A204.1 (cell line): ENCODE measurements at regions not wholly inside any gene's neighbourhood (a gene's known extent, or its start where the extent isn't known, plus 50 kb on each side); places are given as distances from the start of the nearest gene placed in this dataset.
"Not testable (repeated sequence)": the region's sequence is repeated elsewhere in the genome, so short reads cannot be mapped to it uniquely, and the experiment has no call there.

Experiments
- FAIRE-seq: peaks from 2 replicates; lab custom pipeline; 2012; peaks lifted over from hg19 to GRCh38; lab: Jason Lieb, UNC

DNA sequence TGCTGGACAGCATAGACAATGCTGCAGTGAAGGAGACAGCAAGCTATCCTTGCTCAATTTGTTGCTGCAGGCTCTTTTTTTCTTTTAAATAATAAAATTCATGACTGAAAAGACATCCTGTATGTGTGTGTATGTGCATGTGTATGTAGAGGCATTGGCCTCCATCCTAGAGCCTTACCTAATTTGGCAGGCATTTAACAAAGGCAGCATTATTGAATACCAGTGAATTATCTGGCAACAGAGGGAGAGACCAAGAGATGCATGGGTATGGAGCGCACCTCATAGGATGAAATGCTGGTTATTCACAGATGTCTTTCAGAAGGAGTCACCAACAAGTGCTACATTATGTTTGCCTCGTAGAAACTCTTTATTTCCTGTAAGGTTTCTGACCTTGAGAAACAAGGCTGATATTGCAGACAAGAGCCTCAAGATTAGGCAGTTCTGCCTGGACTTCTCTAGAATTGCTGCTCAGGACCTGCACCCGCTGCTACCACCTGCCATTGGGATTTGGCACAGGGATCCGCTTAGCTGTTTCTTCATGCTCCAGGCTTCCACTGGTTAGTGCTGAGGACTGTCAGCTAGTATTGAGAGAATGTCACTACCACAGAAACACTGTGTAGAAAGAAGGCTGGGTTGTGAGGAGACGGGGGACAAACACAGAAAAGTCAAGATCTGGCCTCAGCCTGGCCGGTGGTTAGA, 247.7 kb upstream of the RFX3 start:
- FAIRE-seq: no peak

DNA sequence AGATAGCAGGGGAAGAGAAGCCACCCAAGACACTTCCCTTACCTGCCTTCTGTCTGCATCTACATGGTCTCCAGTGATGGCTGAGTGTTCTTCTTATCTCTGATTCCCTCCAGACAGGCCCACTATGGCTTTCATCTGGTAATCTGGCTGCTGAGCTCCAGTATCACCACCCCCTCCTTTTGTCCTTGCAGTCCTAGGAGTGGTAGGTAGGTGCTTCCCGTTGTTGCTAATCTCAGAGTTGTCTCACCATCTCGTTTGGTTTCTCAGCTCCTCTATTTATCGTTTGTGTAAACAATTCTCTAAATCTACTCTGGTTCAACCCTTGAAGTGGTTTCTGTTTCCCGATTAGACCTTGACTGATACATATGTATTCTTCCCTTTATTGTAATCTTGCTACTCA, 243.8 kb upstream of the RFX3 start:
- no peak for FAIRE-seq

DNA sequence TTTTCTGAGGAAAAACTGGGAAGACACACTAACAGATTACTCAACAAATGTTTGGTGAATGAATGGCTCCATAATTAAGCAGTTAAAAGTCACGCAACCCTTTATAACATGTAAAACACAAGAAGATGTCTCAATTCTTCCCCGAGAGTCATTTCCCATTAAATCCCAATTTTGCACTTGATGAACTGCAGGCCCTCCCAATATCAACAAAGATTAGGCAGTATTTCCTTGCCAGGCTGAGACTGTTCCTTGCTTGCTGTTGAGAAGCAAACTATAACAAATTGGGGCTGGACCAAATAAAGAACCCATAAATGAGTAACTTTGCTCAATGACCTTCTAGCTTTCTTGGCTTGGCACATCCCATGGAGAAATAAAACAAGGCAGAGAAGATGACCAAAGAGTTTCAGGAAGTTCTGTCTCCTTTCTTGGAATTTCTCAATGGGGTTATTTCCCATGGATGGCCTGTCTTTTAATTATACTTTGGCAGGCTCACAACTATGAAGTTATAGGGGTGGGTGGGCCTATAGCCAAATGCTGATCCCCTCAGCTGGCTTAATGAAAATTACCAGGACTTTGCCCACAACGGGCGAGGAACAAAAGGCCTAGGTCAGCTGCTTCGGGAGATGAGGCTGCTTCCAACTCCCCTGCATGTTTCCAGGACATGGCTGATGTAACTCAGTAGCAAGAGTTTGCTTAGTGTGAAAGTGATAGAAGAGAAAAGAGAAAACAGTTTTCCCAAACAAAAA, 243.1 kb upstream of the RFX3 start:
- no peak for FAIRE-seq

DNA sequence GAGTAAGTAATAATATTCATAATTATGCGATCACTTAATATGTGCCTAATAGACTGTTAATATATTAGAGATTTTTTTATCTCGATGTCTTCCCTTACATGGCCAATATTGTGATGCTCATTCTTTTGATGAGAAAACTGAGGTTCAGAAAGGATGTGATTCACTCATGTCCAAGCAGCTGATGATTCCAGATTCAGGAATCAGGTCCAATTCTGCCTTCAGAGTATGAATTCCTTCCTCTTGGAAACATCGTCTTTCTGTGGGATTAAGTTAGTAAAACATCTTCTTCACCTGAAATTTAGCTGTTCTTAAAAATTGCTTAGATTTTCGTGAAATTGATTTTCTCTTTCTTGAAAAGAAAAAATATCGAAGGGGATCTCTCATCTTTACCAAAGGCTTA, 242.5 kb upstream of the RFX3 start:
- no peak for FAIRE-seq

DNA sequence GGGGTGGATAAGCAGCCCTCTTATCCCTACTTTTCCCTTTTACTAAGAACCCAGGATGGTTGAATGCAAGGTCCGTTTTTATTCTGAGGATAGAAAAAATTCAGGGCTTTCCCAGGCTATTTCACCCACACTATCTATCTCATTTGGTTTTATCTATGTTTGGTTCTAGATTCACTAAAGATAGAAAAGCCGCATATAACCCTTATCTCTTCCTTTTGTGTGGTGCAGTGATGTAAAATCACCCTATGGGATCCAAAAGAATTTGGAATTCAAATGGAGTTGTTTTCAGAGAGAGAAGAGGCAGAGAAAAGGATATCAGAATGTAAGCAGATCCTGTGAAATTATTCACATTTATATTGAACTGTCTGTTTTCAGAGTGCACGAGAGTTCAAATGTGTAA, 236.3 kb upstream of the RFX3 start:
- no peak for FAIRE-seq

DNA sequence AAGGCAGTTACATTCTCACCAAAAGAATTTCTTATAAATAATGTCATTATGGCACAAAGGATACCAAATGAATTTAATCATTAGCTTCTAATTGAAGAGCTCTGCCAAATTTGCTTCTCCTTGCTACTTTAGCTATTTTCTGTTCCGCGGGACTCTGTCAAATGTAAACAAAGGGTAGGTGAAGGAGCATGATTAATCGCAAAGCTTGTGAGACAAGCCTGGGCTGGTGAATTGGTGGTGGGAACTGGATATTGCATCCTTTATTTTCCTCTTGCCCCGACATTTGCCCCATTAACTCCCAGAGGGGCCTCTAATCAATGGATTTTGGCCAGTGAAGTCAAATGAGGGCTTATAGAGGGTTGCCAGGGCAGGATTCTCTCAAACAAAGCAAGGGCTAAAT, 234.2 kb upstream of the RFX3 start:
- no peak for FAIRE-seq

DNA sequence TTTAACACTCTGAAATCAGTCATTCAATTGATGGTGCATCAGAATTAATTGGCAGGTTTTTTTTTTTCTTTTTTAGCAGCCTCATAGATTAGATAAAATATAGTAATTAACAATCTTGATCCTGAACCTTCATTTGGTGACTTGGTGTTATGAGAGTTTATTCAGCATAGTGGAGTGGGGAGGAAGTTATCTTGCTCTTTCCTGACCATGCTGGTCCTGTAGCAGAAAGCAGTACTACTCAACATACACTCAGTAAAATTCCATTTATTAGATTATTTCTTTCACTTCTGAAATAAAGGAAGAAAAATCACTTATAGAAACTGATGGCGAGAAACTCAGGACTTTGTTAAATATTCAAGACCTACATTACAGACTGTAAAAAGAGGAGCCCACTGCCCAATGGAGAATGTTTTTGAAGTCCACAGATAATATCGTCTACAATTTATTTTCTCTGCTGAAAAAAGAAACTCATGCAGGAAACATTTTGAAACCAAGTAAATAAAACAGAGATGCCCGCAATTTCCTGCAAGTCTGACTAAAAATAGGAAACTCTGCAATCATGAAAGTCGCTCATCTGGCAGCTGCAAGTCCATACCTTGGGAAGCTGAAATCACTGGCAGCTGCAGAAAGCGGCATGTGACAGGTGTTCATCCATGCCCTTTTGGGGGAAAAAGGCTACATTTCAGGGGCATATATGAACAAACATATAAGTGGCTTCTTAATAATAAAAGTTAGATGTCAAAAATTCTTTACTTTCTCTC, 233.2 kb upstream of the RFX3 start:
- FAIRE-seq: no peak

DNA sequence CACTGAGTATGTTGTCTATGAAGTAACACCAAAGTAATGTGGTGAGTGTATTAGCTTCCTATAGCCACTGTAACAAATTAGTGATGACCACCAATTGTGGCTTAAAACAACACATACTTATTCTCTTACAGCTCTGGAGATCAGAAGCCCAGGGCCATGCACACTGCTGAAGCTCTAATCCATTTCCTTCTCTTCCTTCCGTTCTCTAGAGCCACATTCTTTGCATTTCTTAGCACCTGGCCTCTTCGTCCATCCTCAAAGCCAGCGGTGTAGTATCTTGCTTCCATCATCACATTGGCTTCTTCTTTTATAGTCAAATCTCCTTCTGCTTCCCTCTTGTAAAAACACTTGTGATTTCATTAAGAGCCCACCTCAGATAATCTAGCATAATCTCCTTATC, 230.3 kb upstream of the RFX3 start:
- FAIRE-seq: no peak

DNA sequence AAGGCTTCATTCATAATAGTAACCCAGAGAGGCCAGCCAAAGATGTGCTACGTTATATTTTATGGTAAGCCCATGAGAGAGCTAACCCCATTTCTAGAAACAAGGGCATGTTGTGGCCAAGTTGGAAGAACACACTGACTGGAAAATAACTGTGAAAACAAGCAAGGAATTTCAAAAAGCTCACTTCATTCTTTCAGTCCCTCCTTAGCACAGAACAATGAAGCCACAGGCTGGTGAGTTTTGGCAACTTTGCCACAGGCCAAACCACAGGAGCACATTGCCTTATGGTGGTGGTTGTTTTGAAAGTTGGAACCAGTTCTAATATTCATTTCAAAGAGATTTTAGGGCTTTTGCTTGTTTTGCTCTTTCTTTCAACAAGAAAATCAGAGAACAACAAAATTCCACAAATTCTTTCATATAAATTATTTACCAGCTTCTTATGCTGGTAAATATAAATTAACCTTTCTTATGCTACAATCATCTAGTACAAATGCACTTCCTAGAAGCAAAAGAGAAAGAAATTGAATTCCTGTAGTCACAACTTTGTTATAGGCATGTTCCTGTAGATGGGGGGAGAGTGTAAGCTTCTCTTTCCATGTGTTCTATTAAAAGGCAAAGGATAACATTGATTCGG, 225.4 kb upstream of the RFX3 start:
- FAIRE-seq: no peak

DNA sequence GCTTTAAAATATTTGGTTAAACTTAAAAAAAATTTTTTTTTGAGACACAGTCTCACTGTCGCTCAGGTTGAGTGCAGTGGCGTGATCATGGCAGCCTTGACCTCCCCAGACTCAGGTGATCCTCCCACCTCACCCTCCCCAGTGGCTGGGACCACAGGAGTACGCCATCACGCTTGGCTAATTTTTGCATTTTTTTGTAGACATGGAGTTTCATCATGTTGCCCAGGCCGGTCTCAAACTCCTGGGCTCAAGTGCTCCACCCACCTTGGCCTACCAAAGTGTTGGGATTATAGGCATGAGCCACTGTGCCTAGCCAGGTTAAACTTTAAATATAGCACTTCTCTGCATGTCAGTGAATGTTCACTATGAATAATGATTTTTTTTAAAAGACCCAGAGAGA, 224.5 kb upstream of the RFX3 start:
- FAIRE-seq: no peak

DNA sequence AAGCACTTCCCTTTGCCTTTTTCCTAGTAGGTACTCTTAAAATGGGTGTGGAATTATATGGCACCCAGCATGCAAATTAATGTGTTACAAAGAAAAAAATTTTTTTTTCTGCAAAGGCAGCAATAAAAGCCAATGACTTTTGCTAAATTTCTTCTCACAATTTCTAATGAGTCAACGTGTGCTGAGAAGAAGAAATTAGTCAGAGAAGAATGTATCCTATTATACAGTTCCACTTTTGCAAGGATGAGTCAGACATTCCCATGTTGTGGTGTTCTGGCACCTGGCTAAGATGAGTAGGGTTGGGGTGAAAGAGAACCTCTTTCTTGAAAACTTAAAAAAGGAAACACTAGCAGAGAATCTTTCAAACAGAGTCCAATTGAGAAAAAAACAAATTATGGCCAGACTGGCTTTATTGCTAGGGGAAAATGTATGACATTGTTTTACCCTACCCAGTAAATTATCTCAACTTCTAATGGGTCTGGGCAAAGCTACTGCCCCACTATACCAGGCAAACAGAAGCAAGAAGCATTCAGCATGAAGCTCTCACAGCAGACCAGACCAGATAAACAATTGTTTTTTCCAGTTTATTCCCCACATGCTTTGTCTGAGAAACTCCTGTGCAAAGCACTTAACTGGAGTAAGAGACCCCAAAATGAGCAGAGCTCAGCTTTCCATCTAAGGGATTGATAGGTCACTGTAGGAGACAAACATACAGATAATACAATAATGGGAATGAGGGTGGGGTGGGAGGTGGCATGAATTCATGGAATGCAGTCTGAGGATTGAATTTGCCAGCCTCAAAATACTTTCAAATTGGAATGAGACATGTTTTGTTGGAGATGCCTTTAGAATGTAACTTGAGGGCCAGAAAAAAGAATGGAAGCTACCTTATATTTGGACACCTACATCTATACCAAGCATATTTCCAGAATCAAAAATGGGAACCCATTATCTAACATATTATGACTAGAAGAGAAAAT, 220.8 kb upstream of the RFX3 start:
- no peak for FAIRE-seq

DNA sequence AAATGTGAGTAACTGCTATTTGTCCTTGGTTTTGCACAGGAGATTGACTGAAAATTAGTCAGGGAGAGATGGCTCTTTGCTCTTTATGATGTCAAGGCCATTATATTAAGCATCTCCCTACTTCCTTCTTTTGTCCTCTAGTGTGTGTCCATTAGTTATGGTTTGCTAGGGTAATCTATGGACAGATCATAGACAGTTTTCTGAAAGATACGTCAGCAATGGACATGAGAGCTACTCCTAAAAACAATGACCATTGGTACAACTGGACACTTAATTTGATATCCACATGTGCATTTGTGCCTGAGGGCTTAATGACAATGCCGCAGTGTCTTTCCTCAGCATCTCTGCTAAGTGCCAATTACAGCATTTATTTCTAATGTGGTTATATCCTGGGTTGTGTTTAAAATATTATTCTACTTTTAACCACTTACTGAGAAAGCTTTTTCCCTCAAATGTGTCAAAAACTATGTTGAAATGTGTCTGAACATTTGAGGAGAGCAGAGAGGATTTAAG, 218.2 kb upstream of the RFX3 start:
- FAIRE-seq: no peak

DNA sequence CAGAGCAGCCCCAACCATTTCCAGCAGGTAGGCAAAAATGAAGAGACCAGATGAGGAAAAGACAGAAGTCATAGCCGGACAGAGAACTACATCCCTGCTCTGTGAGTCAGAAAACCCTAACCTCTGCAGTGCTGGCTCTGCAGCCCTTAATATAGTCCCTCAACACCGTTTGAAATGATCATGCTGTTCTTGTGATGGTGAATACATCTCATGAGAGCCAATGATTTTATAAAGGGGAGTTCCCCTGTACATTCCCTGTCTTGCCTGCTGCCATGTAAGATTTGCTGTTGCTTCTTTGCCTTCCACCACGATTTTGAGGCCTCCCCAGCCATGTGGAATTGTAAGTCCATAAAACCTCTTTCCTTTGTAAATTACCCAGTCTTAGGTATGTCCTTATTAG, 216.8 kb upstream of the RFX3 start:
- FAIRE-seq: no peak

DNA sequence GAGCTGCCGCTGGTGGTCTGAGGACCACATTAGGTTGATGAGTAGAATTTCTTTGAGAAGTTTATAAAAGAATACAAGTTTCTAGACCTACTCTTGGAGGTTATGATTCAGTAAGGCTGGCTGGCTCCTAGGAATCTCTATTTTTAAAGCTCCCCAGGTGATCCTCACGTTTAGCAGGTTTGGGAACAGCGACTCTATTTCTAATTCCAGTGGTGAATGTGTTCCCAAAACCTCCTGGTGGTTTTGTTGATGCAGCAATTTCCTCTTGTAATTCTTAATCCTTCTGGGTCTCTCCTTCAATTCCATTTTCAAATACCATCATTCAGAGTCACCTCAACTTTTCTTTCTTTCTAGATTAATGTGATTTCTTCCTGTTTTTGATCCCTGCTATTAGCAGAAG, 215.9 kb upstream of the RFX3 start:
- no peak for FAIRE-seq

DNA sequence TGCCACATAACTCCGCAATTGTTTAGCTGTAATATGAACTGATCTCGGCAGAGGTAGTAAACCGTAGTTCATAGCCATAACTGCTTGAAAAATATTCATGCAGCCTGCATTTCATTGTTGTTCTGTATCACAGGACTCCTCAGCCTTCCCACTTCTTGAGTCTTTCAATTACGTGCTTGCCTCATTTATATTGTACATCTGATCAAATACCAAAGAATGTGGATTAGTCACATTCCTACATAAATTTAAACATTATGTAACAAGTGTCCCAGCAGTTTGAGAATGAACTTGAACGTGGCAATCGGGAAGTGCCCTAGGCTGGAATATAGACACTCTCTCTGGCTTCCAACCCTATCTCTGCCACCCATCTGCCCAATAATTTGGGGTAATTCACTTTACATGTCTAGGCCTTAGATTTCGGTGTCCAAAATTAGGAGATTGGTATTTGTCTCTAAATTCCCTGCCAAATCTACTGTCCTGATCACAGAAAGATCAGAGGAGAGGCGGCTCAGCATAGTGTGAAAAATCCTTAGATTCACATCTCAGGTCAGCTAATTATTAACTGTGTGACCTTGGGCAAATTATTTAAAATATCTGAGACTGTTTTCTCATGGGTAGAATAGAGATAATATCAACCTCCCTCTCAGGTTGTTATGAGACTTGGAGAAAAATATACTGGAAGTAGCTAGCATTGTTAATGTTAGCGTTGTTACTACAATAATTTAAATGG, 215.1 kb upstream of the RFX3 start:
- no peak for FAIRE-seq

DNA sequence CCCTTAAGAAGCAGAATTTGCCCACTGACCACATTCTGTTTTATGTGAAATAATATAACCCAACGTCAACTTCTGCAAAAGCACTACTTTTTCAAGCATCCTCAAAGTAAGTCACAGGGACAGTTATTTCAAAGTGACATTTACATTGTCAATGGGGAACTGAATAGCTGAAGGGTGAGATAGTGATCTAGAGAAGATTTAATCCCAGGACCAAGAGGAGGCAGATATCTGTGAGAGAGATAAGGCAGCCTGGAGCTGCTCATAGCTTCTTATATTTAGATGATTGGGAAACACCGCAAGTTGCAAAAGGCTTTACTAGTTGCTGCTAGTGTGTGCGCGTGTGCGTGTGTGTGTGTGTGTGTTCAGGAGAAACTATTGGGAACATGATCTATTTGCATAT, 210.4 kb upstream of the RFX3 start:
- no peak for FAIRE-seq

DNA sequence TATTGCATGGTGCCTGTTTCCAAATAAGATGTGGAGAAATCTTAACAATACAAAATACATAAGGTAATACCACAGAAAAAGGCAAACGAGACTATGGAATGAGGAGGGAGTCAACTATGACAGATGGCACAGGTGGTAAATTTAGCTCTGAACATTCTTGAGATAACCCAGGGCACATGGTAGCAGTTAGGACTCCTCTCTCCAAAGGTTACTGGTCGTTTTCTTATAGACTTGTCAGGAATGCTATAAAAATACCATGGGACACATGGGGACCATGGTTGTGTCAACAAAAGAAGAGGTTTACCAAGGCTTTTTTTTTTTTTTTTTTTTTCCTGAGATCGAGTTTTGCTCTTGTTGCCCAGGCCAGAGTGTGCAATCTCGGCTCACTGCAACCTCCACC, 209.4 kb upstream of the RFX3 start:
- FAIRE-seq: no peak

DNA sequence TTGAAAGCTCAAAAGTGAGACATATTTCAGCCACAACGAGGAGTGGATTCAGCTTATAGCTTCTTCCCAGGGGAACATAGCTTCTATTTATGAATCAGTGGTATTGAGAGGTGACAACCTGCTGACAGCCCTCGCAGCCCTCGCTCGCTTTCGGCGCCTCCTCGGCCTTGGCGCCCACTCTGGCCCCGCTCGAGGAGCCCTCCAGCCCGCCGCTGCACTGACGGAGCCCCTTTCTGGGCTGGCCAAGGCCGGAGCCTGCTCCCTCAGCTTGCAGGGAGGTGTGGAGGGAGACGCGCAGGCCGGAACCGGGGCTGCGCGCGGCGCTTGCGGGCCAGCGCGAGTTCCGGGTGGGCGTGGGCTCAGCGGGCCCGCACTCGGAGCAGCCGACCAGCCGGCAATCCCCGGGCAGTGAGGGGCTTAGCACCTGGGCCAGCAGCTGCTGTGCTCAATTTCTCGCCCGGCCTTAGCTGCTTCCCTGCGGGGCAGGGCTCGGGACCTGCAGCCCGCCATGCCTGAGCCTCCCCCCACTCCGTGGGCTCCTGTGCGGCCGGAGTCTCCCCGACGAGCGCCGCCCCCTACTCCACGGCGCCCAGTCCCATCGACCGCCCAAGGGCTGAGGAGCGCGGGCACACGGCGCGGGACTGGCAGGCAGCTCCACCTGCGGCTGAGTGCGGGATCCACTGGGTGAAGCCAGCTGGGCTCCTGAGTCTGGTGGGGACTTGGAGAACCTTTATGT, 207.9 kb upstream of the RFX3 start:
- FAIRE-seq: not testable (repeated sequence)

DNA sequence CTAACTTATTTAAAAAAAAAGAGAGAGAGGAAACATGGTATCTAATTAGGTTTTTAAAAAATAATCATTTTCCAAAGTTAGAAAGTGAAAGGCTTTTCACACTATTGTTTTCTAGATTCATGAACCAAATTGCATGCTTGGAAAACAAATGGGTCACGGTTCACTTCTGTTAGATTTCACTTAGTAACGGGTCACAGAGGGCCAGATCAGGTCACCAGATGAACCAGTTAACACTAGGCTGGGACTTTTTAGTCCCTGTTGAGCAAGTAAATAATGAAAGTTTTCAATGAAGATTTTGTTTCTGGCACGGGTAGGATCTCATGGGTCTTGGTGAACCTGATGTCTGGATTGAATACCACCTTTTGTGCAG, 207.2 kb upstream of the RFX3 start:
- no peak for FAIRE-seq
